OCI-LY7 (cell line): ENCODE measurements at regions not wholly inside any gene's neighbourhood (a gene's known extent, or its start where the extent isn't known, plus 50 kb on each side); places are given as distances from the start of the nearest gene placed in this dataset.

Experiments
- BruUV-seq: library from RNA; stranded (reverse); fragments of 400-500 nt; replicated peaks from 2 replicates; lab custom pipeline; 2021; lab: Mats Ljungman, UMichigan
- CTCF ChIA-PET: fragments of 300-600 bp; sonication (Branson Sonifier 250); formaldehyde crosslinking; loops from one replicate; lab custom pipeline; 2022; ENCODE audit warnings: antibody characterized with exemption; ENCODE audit not compliant: unreplicated experiment; lab: Charles Lee
- POLR2A ChIA-PET: fragments of 300-600 bp; sonication (Branson Sonifier 250); formaldehyde crosslinking; loops from one replicate; lab custom pipeline; 2022; ENCODE audit warnings: antibody characterized with exemption; lab: Charles Lee
- DNase-seq: peaks from one replicate; pipeline ENCODE4 v3.0.0-alpha.2; 2015; ENCODE audit warnings: low spot score
- H2AFZ ChIP-seq: fragments of 200-600 bp; sonication (generic), shearing (Covaris generic); 2 replicates; pipeline ENCODE4 v1.6.1; 2014; ENCODE audit warnings: mild to moderate bottlenecking, antibody characterized with exemption, low read length, moderate library complexity
- H3K27ac ChIP-seq: fragments of 200-600 bp; sonication (generic); 2 replicates; pipeline ENCODE4 v1.5.1; 2014; ENCODE audit warnings: mixed run types, low read depth, mild to moderate bottlenecking, moderate library complexity, low read length, inconsistent platforms; ENCODE audit not compliant: poor library complexity, severe bottlenecking
- H3K36me3 ChIP-seq: fragments of 200-600 bp; sonication (generic); 2 replicates; pipeline ENCODE4 v1.6.1; 2014; ENCODE audit warnings: mild to moderate bottlenecking, antibody characterized with exemption, low read length, moderate library complexity, mixed read lengths; ENCODE audit not compliant: insufficient read depth
- H3K4me1 ChIP-seq: fragments of 200-600 bp; sonication (generic); 2 replicates; pipeline ENCODE4 v1.5.1; 2014; ENCODE audit warnings: mild to moderate bottlenecking, low read length; ENCODE audit not compliant: insufficient read depth, poor library complexity, severe bottlenecking
- H3K4me2 ChIP-seq: fragments of 200-600 bp; sonication (generic); 2 replicates; pipeline ENCODE4 v1.6.1; 2014; ENCODE audit warnings: mild to moderate bottlenecking, low read length
- H3K4me3 ChIP-seq: fragments of 200-600 bp; sonication (generic); 2 replicates; pipeline ENCODE4 v1.5.1; 2014; ENCODE audit warnings: mild to moderate bottlenecking, low read depth, low read length; ENCODE audit not compliant: poor library complexity, severe bottlenecking
- H3K79me2 ChIP-seq: fragments of 200-600 bp; sonication (generic); 2 replicates; pipeline ENCODE4 v1.6.1; 2016; ENCODE audit warnings: low read depth, mild to moderate bottlenecking, low read length, moderate library complexity, mixed read lengths; ENCODE audit not compliant: insufficient read depth
- H3K9me2 ChIP-seq: fragments of 200-600 bp; sonication (generic); 2 replicates; pipeline ENCODE4 v1.6.1; 2016; ENCODE audit warnings: mild to moderate bottlenecking, low read length, mixed read lengths; ENCODE audit not compliant: insufficient read depth
- H3K9me3 ChIP-seq: fragments of 200-600 bp; sonication (generic); 2 replicates; pipeline ENCODE4 v1.6.1; 2014; ENCODE audit warnings: mild to moderate bottlenecking, mixed run types, low read length, mixed read lengths
- H4K20me1 ChIP-seq: fragments of 200-600 bp; sonication (generic); 2 replicates; pipeline ENCODE4 v1.6.1; 2014; ENCODE audit warnings: mild to moderate bottlenecking, antibody characterized with exemption, low read length, moderate library complexity, mixed read lengths; ENCODE audit not compliant: insufficient read depth
- EZH2phosphoT487 ChIP-seq: fragments of 200-600 bp; sonication (generic); IDR thresholded peaks from 2 replicates; pipeline ENCODE4 v1.6.1; 2018; ENCODE audit warnings: low read depth, borderline replicate concordance, mild to moderate bottlenecking, mixed run types, antibody characterized with exemption, low read length, moderate library complexity, mixed read lengths
- intact Hi-C: fragments of 100-400 bp; cut with micrococcal nuclease; formaldehyde crosslinking; loops from one replicate; pipeline ENCODE4 v1.10.0; 2022; ENCODE audit not compliant: unreplicated experiment
- TF ChIP-seq, protein P1 (sequence below): fragments of 200-600 bp; sonication (generic); conservative IDR thresholded peaks from 2 replicates; pipeline ENCODE4 v1.5.1; 2014; ENCODE audit warnings: mild to moderate bottlenecking, antibody characterized with exemption, low read length, moderate library complexity, mixed read lengths

DNA sequence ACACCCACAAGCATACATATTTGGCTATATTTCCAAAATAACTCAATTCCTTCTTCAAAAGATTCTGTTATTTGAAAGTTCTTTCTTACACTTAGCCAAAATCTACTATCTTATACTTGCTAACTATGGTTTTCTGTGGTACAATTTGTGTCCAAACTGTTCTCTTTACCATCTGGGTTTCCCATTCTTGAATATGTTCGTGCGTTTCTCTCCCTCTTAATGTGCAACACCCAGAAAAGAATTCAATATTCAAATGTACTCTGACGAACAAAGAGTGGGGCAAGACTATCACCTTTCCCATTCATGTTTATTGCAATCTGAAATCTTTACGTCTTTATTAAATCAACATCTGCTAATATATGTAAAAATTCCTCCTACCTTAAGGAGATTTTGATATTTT lies 912.7 kb downstream of the FAT4 start:
- Histone ChIP-seq H3K36me3 (no peaks in the 10 kb centered on the region), H3K4me1 (no peaks in the 10 kb centered on the region), H3K9me3 (no peaks in the 10 kb centered on the region), H3K4me2 (no peak overlapping the region), H2AFZ (no peak overlapping the region), H4K20me1 (no peaks in the 10 kb centered on the region), H3K9me2 (no peaks in the 10 kb centered on the region), H3K27ac (no peak overlapping the region), H3K4me3 (no peak overlapping the region), H3K79me2 (no peaks in the 10 kb centered on the region)
- intact Hi-C loops: no loop called here
- CTCF ChIA-PET: no interaction called here
- no TSS peak for BruUV-seq
- POLR2A ChIA-PET: no interaction called here
- no peak for DNase-seq
- TF ChIP-seq EZH2phosphoT487: no peak
- TF ChIP-seq, protein P1, sequence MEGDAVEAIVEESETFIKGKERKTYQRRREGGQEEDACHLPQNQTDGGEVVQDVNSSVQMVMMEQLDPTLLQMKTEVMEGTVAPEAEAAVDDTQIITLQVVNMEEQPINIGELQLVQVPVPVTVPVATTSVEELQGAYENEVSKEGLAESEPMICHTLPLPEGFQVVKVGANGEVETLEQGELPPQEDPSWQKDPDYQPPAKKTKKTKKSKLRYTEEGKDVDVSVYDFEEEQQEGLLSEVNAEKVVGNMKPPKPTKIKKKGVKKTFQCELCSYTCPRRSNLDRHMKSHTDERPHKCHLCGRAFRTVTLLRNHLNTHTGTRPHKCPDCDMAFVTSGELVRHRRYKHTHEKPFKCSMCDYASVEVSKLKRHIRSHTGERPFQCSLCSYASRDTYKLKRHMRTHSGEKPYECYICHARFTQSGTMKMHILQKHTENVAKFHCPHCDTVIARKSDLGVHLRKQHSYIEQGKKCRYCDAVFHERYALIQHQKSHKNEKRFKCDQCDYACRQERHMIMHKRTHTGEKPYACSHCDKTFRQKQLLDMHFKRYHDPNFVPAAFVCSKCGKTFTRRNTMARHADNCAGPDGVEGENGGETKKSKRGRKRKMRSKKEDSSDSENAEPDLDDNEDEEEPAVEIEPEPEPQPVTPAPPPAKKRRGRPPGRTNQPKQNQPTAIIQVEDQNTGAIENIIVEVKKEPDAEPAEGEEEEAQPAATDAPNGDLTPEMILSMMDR: no peak

DNA sequence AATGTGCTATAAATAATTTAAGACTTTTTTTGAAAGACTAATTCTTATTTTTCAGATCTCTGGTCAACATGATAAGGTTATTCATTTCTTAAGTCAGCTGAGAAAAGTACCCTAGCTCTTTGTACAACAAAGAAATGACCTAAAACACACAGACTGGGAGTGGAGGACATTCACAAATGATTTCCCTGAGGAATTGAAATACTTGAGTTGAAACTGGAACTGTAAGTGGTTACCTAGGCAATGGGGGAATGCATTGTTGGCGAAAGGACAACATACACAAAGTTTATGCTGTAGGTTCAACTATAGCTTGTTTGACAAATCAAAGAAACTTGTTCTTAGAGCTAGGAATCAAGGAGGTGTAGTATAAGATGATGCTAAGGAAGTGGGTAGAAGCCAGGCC lies 915.5 kb downstream of the FAT4 start:
- no peaks in the 10 kb centered on the region for H3K9me3 ChIP-seq
- no peaks in the 10 kb centered on the region for H3K9me2 ChIP-seq
- H2AFZ ChIP-seq: no peak overlapping the region
- no peaks in the 10 kb centered on the region for H3K36me3 ChIP-seq
- H3K4me1 ChIP-seq: no peaks in the 10 kb centered on the region
- ChIA-PET POLR2A (no interaction called here), CTCF (no interaction called here)
- intact Hi-C loops: no loop called here
- H3K4me2 ChIP-seq: no peak overlapping the region
- no peak overlapping the region for H3K27ac ChIP-seq
- no peaks in the 10 kb centered on the region for H3K79me2 ChIP-seq
- no TSS peak for BruUV-seq
- TF ChIP-seq, protein P1: no peak
- DNase-seq: no peak
- no peak overlapping the region for H3K4me3 ChIP-seq
- no peaks in the 10 kb centered on the region for H4K20me1 ChIP-seq

DNA sequence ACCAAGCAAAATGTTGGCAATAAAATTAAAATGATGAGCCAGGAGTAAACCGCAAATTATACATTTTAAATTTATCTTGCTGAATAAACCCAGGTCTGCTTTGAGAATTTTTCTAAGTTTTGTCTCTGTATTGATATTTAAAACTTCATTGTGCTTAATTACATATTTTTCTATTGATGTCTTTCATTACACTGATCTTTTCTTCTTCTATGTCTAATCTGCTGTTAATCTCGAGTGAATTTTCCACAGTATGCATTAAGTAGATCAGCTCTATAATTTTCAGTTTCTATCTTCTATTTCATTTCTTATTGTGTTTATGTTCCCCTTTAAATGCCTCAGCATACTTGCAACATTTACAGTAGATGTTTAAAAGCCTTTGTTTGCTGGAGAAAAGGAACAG lies 918.7 kb downstream of the FAT4 start:
- H3K4me3 ChIP-seq: no peak overlapping the region
- H2AFZ ChIP-seq: no peak overlapping the region
- H3K9me2 ChIP-seq: no peaks in the 10 kb centered on the region
- H3K4me2 ChIP-seq: no peak overlapping the region
- BruUV-seq: no TSS peak
- DNase-seq: no peak
- H3K9me3 ChIP-seq: no peaks in the 10 kb centered on the region
- ChIA-PET CTCF (no interaction called here), POLR2A (interaction anchor here (0.7 kb wide), 1 partner anchor 639 kb away, joined by 3 read pairs; no protein-coding TSS in a partner anchor)
- no peak for TF ChIP-seq EZH2phosphoT487
- TF ChIP-seq, protein P1: no peak
- no peaks in the 10 kb centered on the region for H3K79me2 ChIP-seq
- H3K36me3 ChIP-seq: no peaks in the 10 kb centered on the region
- intact Hi-C loops: no loop called here
- no peaks in the 10 kb centered on the region for H4K20me1 ChIP-seq
- no peak overlapping the region for H3K27ac ChIP-seq
- H3K4me1 ChIP-seq: no peaks in the 10 kb centered on the region
